BLaER1 treated with 17β-estradiol and CSF1 and Interleukin-3, amounts not matched to agents 10 nM and 100 nM (cell line): ENCODE measurements at regions not wholly inside any gene's neighbourhood (a gene's known extent, or its start where the extent isn't known, plus 50 kb on each side); places are given as distances from the start of the nearest gene placed in this dataset.

ENCODE experiments used
- H3K27ac ChIP-seq, 11 experiments: shearing (Covaris generic); formaldehyde crosslinking; 2 replicates each; pipeline ENCODE4 v1.8.1; 2022
- H3K27me3 ChIP-seq, 11 experiments: shearing (Covaris generic); formaldehyde crosslinking; 2 replicates each; pipeline ENCODE4 v1.8.1; 2022
- H3K36me3 ChIP-seq, 11 experiments: shearing (Covaris generic); formaldehyde crosslinking; 2 replicates each; pipeline ENCODE4 v1.8.1; 2022
- H3K4me1 ChIP-seq, 10 experiments: shearing (Covaris generic); formaldehyde crosslinking; 2 replicates each; pipeline ENCODE4 v1.8.1; 2022
- H3K4me2 ChIP-seq, 11 experiments: shearing (Covaris generic); formaldehyde crosslinking; 2 replicates each; pipeline ENCODE4 v1.8.1; 2022
- H3K4me3 ChIP-seq, 10 experiments: shearing (Covaris generic); formaldehyde crosslinking; 2 replicates each; pipeline ENCODE4 v1.8.1; 2022
- H3K9ac ChIP-seq, 11 experiments: shearing (Covaris generic); formaldehyde crosslinking; 2 replicates each; pipeline ENCODE4 v1.8.1; 2022
- H3K9me3 ChIP-seq, 11 experiments: shearing (Covaris generic); formaldehyde crosslinking; replicated peaks in 1 of 11; 2 replicates each; pipeline ENCODE4 v1.8.1; 2022
- H4K20me1 ChIP-seq, 11 experiments: shearing (Covaris generic); formaldehyde crosslinking; 2 replicates each; pipeline ENCODE4 v1.8.1; 2022
- Cebpa-rat ChIP-seq, 11 experiments: shearing (Covaris generic); IDR thresholded peaks; 2 replicates each; pipeline ENCODE4 v1.8.1; 2022

GRCh38 chr4:169823685-169824084 lies 65.9 kb upstream of the HPF1 start:
- peaks cover 5 to 22% (median 8%) of the 10 kb centered on the region in 11 experiments; a peak in 14 of 22 replicates for H3K9me3 ChIP-seq
- no peak overlapping the region for H3K9ac ChIP-seq
- no peaks in the 10 kb centered on the region for H3K36me3 ChIP-seq
- H3K4me2 ChIP-seq, result no peak overlapping the region
- no peak for TF ChIP-seq Cebpa-rat (IDR thresholded peaks at IDR 0.05)
- H3K27me3 ChIP-seq, result no peaks in the 10 kb centered on the region
- no peak overlapping the region for H3K27ac ChIP-seq
- H3K4me3 ChIP-seq, result no peak overlapping the region
- H3K4me1 ChIP-seq, result peaks cover 3 to 5% (median 5%) of the 10 kb centered on the region in 10 experiments
- no peaks in the 10 kb centered on the region for H4K20me1 ChIP-seq

- Histone ChIP-seq H3K4me3 (no peak overlapping the region), H3K27me3 (peaks cover 0 to 7% (median 0%) of the 10 kb centered on the region in 11 experiments; a peak in 2 of 22 replicates), H3K4me1 (peaks cover 15 to 28% (median 24%) of the 10 kb centered on the region in 10 experiments), H4K20me1 (no peaks in the 10 kb centered on the region), H3K9ac (no peak overlapping the region), H3K9me3 (peaks cover 0 to 5% (median under 1%) of the 10 kb centered on the region in 11 experiments; a peak in 3 of 22 replicates), H3K36me3 (no peaks in the 10 kb centered on the region), H3K4me2 (no peak overlapping the region), H3K27ac (no peak overlapping the region)
- TF ChIP-seq Cebpa-rat (IDR thresholded peaks at IDR 0.05), result no peak
Measured at GRCh38 chr4:169821402-169821801, 63.7 kb upstream of the HPF1 start.

GRCh38 chr4:169818063-169818679 lies 60.4 kb upstream of the HPF1 start:
- Histone ChIP-seq H3K36me3 (no peaks in the 10 kb centered on the region), H3K9me3 (peaks cover 0 to 5% (median 0%) of the 10 kb centered on the region in 11 experiments; a peak in 1 of 22 replicates), H3K4me1 (peaks cover 15 to 52% (median 32%) of the 10 kb centered on the region in 10 experiments), H3K9ac (0 out of 22 replicates have a peak overlapping the region, but pooled peaks of 1 of the 11 experiments have one; percentile 14), H3K4me2 (peak overlapping the region; percentile 50 to 85 (median 63)), H3K27ac (peak overlapping the region in 3 of 11 experiments; percentile 14 to 29 (median 22); a peak in 2 of 22 replicates), H3K4me3 (no peak overlapping the region; a peak in 1 of 20 replicates), H4K20me1 (no peaks in the 10 kb centered on the region), H3K27me3 (peaks cover 0 to 12% (median 0%) of the 10 kb centered on the region in 11 experiments; a peak in 2 of 22 replicates)
- 0 out of 22 replicates have a peak, but pooled peaks of 1 of the 11 experiments have one; percentile 0 for TF ChIP-seq Cebpa-rat (IDR thresholded peaks at IDR 0.05)

GRCh38 chr4:169815606-169816005 lies 57.9 kb upstream of the HPF1 start:
- Histone ChIP-seq H3K27me3 (peaks cover 0 to 12% (median 0%) of the 10 kb centered on the region in 11 experiments; a peak in 2 of 22 replicates), H3K4me3 (no peak overlapping the region), H3K9ac (no peak overlapping the region), H3K36me3 (no peaks in the 10 kb centered on the region), H3K9me3 (peaks cover 0 to 5% (median 0%) of the 10 kb centered on the region in 11 experiments; a peak in 1 of 22 replicates), H4K20me1 (no peaks in the 10 kb centered on the region), H3K27ac (no peak overlapping the region), H3K4me1 (peaks cover 26 to 66% (median 47%) of the 10 kb centered on the region in 10 experiments), H3K4me2 (peak overlapping the region in 6 of 11 experiments; percentile 2 to 64 (median 41); a peak in 4 of 22 replicates)
- TF ChIP-seq Cebpa-rat (IDR thresholded peaks at IDR 0.05), result no peak

- TF ChIP-seq Cebpa-rat (IDR thresholded peaks at IDR 0.05), result no peak
- H3K4me1 ChIP-seq, result peaks cover 10 to 39% (median 22%) of the 10 kb centered on the region in 10 experiments
- H3K9me3 ChIP-seq, result peaks cover 0 to 5% (median 0%) of the 10 kb centered on the region in 11 experiments; a peak in 6 of 22 replicates
- H3K27me3 ChIP-seq, result peaks cover 0 to 11% (median 0%) of the 10 kb centered on the region in 11 experiments; a peak in 2 of 22 replicates
- peak overlapping the region; percentile 2 to 46 (median 24); a peak in 17 of 22 replicates for H3K4me2 ChIP-seq
- peak overlapping the region in 2 of 11 experiments; percentile 2 to 24; a peak in 3 of 22 replicates for H3K27ac ChIP-seq
- no peaks in the 10 kb centered on the region for H4K20me1 ChIP-seq
- no peak overlapping the region for H3K4me3 ChIP-seq
- H3K9ac ChIP-seq, result no peak overlapping the region
- no peaks in the 10 kb centered on the region for H3K36me3 ChIP-seq
Measured at GRCh38 chr4:169811476-169811875, 53.7 kb upstream of the HPF1 start.

GRCh38 chr4:169810325-169811323 lies 52.9 kb upstream of the HPF1 start:
- TF ChIP-seq Cebpa-rat (IDR thresholded peaks at IDR 0.05), result no peak
- Histone ChIP-seq H3K4me2 (peak overlapping the region in 10 of 11 experiments; percentile 2 to 46 (median 24); a peak in 11 of 22 replicates), H3K27ac (peak overlapping the region in 2 of 11 experiments; percentile 2 to 24; a peak in 3 of 22 replicates), H3K9me3 (peaks cover 4 to 10% (median 7%) of the 10 kb centered on the region in 11 experiments), H3K4me1 (peaks cover 10 to 30% (median 19%) of the 10 kb centered on the region in 10 experiments), H4K20me1 (no peaks in the 10 kb centered on the region), H3K36me3 (0 out of 22 replicates have a peak, but pooled peaks cover 0 to 2% (median 0%) of the 10 kb centered on the region in 11 experiments), H3K4me3 (no peak overlapping the region), H3K27me3 (peaks cover 0 to 2% (median 0%) of the 10 kb centered on the region in 11 experiments; a peak in 1 of 22 replicates), H3K9ac (no peak overlapping the region)

GRCh38 chr4:169807934-169808509 lies 50.3 kb upstream of the HPF1 start:
- Histone ChIP-seq H3K4me1 (peaks cover 12 to 29% (median 16%) of the 10 kb centered on the region in 10 experiments), H3K27me3 (no peaks in the 10 kb centered on the region), H3K9me3 (peaks cover 14 to 24% (median 22%) of the 10 kb centered on the region in 11 experiments), H3K4me3 (no peak overlapping the region; a peak in 1 of 20 replicates), H3K4me2 (peak overlapping the region in 2 of 11 experiments; percentile 60 to 62; a peak in 3 of 22 replicates), H4K20me1 (no peaks in the 10 kb centered on the region), H3K27ac (no peak overlapping the region), H3K36me3 (0 out of 22 replicates have a peak, but pooled peaks cover 0 to 4% (median 0%) of the 10 kb centered on the region in 11 experiments), H3K9ac (no peak overlapping the region)
- TF ChIP-seq Cebpa-rat (IDR thresholded peaks at IDR 0.05), result no peak
